ENCODE measurements at regions not wholly inside any gene's neighbourhood (a gene's known extent, or its start where the extent isn't known, plus 50 kb on each side); places are given as distances from the start of the nearest gene placed in this dataset.

GRCh38 chr2:12861344-12861930 is 144.7 kb downstream of the TRIB2 start:
- H3K4me1 ChIP-seq: no peaks in the 10 kb centered on the region
- DNase-seq (no peak), ATAC-seq (peak in 3 of 4 donors; percentile 14 to 29 (median 21))
- H3K4me3 ChIP-seq: no peak overlapping the region
- TF ChIP-seq CTCF (IDR thresholded peaks at IDR 0.05): no peak
- TF ChIP-seq POLR2A (IDR thresholded peaks at IDR 0.05): no peak
- no peaks in the 10 kb centered on the region for H3K9me3 ChIP-seq
- peak overlapping the region in 1 of 3 donors; percentile 22 for H3K27ac ChIP-seq
- intact Hi-C loops (cut with DNase I): no loop called here
- H3K27me3 ChIP-seq: no peaks in the 10 kb centered on the region
- no peaks in the 10 kb centered on the region for H3K36me3 ChIP-seq
- 18% methylated on average over 2 of the region's 2 CpGs for WGBS (ENCODE audit: insufficient coverage, low coverage, low lambda C conversion rate, missing lambda C conversion rate)

GRCh38 chr2:12862541-12862940 is 145.8 kb downstream of the TRIB2 start:
- TF ChIP-seq POLR2A (IDR thresholded peaks at IDR 0.05) (no peak), CTCF (IDR thresholded peaks at IDR 0.05) (no peak)
- no peak overlapping the region for H3K27ac ChIP-seq
- no peaks in the 10 kb centered on the region for H3K36me3 ChIP-seq
- DNase-seq (no peak), ATAC-seq (no peak)
- no peak overlapping the region for H3K4me3 ChIP-seq
- intact Hi-C loops (cut with DNase I): no loop called here
- H3K27me3 ChIP-seq: no peaks in the 10 kb centered on the region
- H3K4me1 ChIP-seq: no peaks in the 10 kb centered on the region
- no peaks in the 10 kb centered on the region for H3K9me3 ChIP-seq

GRCh38 chr2:12863937-12864336 is 147.2 kb downstream of the TRIB2 start:
- WGBS (ENCODE audit: insufficient coverage, low coverage, low lambda C conversion rate, missing lambda C conversion rate): 86% methylated on average over 2 of the region's 2 CpGs
- Histone ChIP-seq H3K4me1 (no peaks in the 10 kb centered on the region), H3K36me3 (no peaks in the 10 kb centered on the region), H3K27me3 (no peaks in the 10 kb centered on the region), H3K27ac (no peak overlapping the region), H3K4me3 (no peak overlapping the region), H3K9me3 (no peaks in the 10 kb centered on the region)
- TF ChIP-seq POLR2A (IDR thresholded peaks at IDR 0.05): no peak
- TF ChIP-seq CTCF (IDR thresholded peaks at IDR 0.05): no peak
- intact Hi-C loops (cut with DNase I): no loop called here
- DNase-seq: no peak
- no peak for ATAC-seq

- H3K4me3 ChIP-seq: no peak overlapping the region
- ATAC-seq (peak in 2 of 4 donors; percentile 32 to 57), DNase-seq (no peak)
- H3K27me3 ChIP-seq: no peaks in the 10 kb centered on the region
- TF ChIP-seq POLR2A (IDR thresholded peaks at IDR 0.05) (no peak), CTCF (IDR thresholded peaks at IDR 0.05) (no peak)
- H3K36me3 ChIP-seq: no peaks in the 10 kb centered on the region
- H3K27ac ChIP-seq: no peak overlapping the region
- 70% methylated on average over 5 of the region's 5 CpGs for WGBS (ENCODE audit: insufficient coverage, low coverage, low lambda C conversion rate, missing lambda C conversion rate)
- H3K9me3 ChIP-seq: no peaks in the 10 kb centered on the region
- H3K4me1 ChIP-seq: no peaks in the 10 kb centered on the region
- intact Hi-C loops (cut with DNase I): no loop called here
Measured at GRCh38 chr2:12867631-12868287, 151.0 kb downstream of the TRIB2 start.

Measured in right lobe of liver (tissue), 6 donors.